Stimulated activated CD8-positive, alpha-beta memory T cell treated with anti-CD3 and anti-CD28 coated beads, Interleukin-7, amount 100 ng/mL, for 48 hours (primary cell): ENCODE measurements at regions not wholly inside any gene's neighbourhood (a gene's known extent, or its start where the extent isn't known, plus 50 kb on each side); places are given as distances from the start of the nearest gene placed in this dataset.
"Not testable (repeated sequence)": the region's sequence is repeated elsewhere in the genome, so short reads cannot be mapped to it uniquely, and the experiment has no call there.

Source experiments
- DNase-seq, 2 donors: peaks; one replicate each; pipeline ENCODE4 v3.0.0-alpha.2; 2020; ENCODE audit warnings: low read depth in 1 of 2; ENCODE audit errors: extremely low read depth in 1 of 2

GRCh38 chr15:20105011-20105990 lies 436.3 kb downstream of the GOLGA6L6 start:
- not testable (repeated sequence) for DNase-seq

- DNase-seq = not testable (repeated sequence)
These were observed 437.0 kb downstream of the GOLGA6L6 start for GRCh38 chr15:20104551-20104950.

- DNase-seq = not testable (repeated sequence)
These were observed 438.7 kb downstream of the GOLGA6L6 start for GRCh38 chr15:20102862-20103261.

GRCh38 chr15:20102209-20102608 lies 439.4 kb downstream of the GOLGA6L6 start:
- DNase-seq = not testable (repeated sequence)

- not testable (repeated sequence) for DNase-seq
These were observed 440.3 kb downstream of the GOLGA6L6 start for GRCh38 chr15:20101281-20101680.

- not testable (repeated sequence) for DNase-seq
These were observed 440.9 kb downstream of the GOLGA6L6 start for GRCh38 chr15:20100604-20101270.

GRCh38 chr15:20095699-20096303 lies 445.8 kb downstream of the GOLGA6L6 start:
- DNase-seq = not testable (repeated sequence)

- not testable (repeated sequence) for DNase-seq
These were observed 452.1 kb downstream of the GOLGA6L6 start for GRCh38 chr15:20089541-20089940.

- DNase-seq = not testable (repeated sequence)
These were observed 457.6 kb downstream of the GOLGA6L6 start for GRCh38 chr15:20084026-20084425.

GRCh38 chr15:20074082-20074481 lies 467.5 kb downstream of the GOLGA6L6 start:
- DNase-seq = not testable (repeated sequence)

GRCh38 chr15:20069043-20069442 lies 472.6 kb downstream of the GOLGA6L6 start:
- DNase-seq = not testable (repeated sequence)

GRCh38 chr15:20066173-20066572 lies 475.4 kb downstream of the GOLGA6L6 start:
- DNase-seq = not testable (repeated sequence)

- DNase-seq = not testable (repeated sequence)
These were observed 476.1 kb downstream of the GOLGA6L6 start for GRCh38 chr15:20065508-20065907.

- not testable (repeated sequence) for DNase-seq
These were observed 478.4 kb downstream of the GOLGA6L6 start for GRCh38 chr15:20063167-20063566.

GRCh38 chr15:20060838-20061237 lies 480.8 kb downstream of the GOLGA6L6 start:
- not testable (repeated sequence) for DNase-seq

GRCh38 chr15:20056871-20057270 lies 484.7 kb downstream of the GOLGA6L6 start:
- not testable (repeated sequence) for DNase-seq

- DNase-seq = not testable (repeated sequence)
These were observed 485.7 kb downstream of the GOLGA6L6 start for GRCh38 chr15:20055921-20056320.

GRCh38 chr15:20048189-20048588 lies 493.4 kb downstream of the GOLGA6L6 start:
- not testable (repeated sequence) for DNase-seq

- not testable (repeated sequence) for DNase-seq
These were observed 496.4 kb downstream of the GOLGA6L6 start for GRCh38 chr15:20045165-20045564.

- DNase-seq = not testable (repeated sequence)
These were observed 500.9 kb downstream of the GOLGA6L6 start for GRCh38 chr15:20040691-20041090.

GRCh38 chr15:20025040-20025439 lies 516.6 kb downstream of the GOLGA6L6 start:
- not testable (repeated sequence) for DNase-seq
